Right atrium auricular region (tissue), 2 donors: ENCODE measurements at regions not wholly inside any gene's neighbourhood (a gene's known extent, or its start where the extent isn't known, plus 50 kb on each side); places are given as distances from the start of the nearest gene placed in this dataset.

Source experiments
- DNase-seq: peaks from one replicate; pipeline ENCODE4 v3.0.0-alpha.2; 2019; ENCODE audit warnings: low spot score
- H3K27ac ChIP-seq, 2 donors: fragments of 200-600 bp; sonication (generic); 1 replicate in 1 of 2; 2 replicates in 1 of 2; pipeline ENCODE4 v1.5.1; 2016 to 2019
- H3K27me3 ChIP-seq, 2 donors: fragments of 200-600 bp; sonication (generic); one replicate each; pipeline versions ENCODE4 v1.5.1 to v1.6.0; 2017 to 2019
- H3K36me3 ChIP-seq: fragments of 200-600 bp; sonication (generic); one replicate; pipeline ENCODE4 v1.5.1; 2016
- H3K4me1 ChIP-seq, 2 donors: fragments of 200-600 bp; sonication (generic); one replicate each; pipeline versions ENCODE4 v1.5.1 to v1.6.0; 2017 to 2019
- H3K4me3 ChIP-seq, 2 donors: fragments of 200-600 bp; sonication (generic); 1 replicate in 1 of 2; 2 replicates in 1 of 2; pipeline ENCODE4 v1.5.1; 2017 to 2019; ENCODE audit warnings: mild to moderate bottlenecking in 1 of 2, moderate library complexity in 1 of 2
- H3K9me3 ChIP-seq, 2 donors: fragments of 200-600 bp; sonication (generic); one replicate each; pipeline ENCODE4 v1.5.1; 2019
- TF ChIP-seq, protein P1 (sequence below), 2 donors: fragments of 200-600 bp; sonication (generic); IDR thresholded peaks; one replicate each; pipeline ENCODE4 v1.5.1; 2019; ENCODE audit warnings: antibody characterized with exemption in 2 of 2

DNA sequence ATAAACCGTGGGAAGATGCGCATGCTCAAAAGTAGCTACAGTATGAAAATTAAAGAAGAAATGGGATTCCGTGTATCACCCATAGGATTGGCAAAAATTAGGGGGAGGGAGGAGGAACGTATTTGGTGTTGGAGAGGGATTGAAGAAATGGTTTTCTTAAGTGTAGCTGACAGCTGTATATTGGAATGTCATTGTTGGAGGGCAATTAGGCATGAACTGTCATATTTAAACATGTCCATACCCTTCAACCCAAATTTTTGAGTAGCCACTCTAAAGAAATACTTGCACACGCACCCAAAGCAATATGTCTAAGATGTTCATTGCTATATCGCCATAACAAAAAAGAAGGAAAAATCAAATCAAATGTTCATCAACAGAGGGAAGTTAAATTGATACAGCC, 144.7 kb downstream of the TLE3 start:
- no peaks in the 10 kb centered on the region for H3K27me3 ChIP-seq
- no peaks in the 10 kb centered on the region for H3K36me3 ChIP-seq
- no peaks in the 10 kb centered on the region for H3K9me3 ChIP-seq
- DNase-seq = no peak
- H3K27ac ChIP-seq = no peak overlapping the region
- TF ChIP-seq, protein P1, sequence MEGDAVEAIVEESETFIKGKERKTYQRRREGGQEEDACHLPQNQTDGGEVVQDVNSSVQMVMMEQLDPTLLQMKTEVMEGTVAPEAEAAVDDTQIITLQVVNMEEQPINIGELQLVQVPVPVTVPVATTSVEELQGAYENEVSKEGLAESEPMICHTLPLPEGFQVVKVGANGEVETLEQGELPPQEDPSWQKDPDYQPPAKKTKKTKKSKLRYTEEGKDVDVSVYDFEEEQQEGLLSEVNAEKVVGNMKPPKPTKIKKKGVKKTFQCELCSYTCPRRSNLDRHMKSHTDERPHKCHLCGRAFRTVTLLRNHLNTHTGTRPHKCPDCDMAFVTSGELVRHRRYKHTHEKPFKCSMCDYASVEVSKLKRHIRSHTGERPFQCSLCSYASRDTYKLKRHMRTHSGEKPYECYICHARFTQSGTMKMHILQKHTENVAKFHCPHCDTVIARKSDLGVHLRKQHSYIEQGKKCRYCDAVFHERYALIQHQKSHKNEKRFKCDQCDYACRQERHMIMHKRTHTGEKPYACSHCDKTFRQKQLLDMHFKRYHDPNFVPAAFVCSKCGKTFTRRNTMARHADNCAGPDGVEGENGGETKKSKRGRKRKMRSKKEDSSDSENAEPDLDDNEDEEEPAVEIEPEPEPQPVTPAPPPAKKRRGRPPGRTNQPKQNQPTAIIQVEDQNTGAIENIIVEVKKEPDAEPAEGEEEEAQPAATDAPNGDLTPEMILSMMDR (IDR thresholded peaks at IDR 0.05) = no peak
- H3K4me1 ChIP-seq = no peaks in the 10 kb centered on the region
- H3K4me3 ChIP-seq = no peak overlapping the region

DNA sequence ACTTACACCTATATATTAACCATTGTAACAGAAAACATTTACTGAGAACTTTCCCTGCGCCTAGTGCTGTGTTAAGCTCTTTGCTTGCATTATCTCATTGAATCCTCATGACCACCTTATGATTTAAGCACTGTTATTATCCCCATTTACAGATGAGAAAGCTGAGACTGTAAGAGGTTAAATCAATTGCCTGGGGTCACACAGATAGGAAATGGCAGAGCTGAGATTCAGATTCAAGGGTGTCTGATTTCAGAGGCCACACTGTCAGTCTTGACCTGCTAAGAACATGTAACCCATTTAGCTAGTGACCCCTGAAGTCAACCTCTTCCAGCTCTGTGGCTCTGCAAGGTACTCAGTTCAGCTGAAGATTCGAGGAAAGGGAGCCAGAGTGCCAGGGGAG, 143.9 kb downstream of the TLE3 start:
- Histone ChIP-seq H3K27ac (no peak overlapping the region), H3K27me3 (no peaks in the 10 kb centered on the region), H3K36me3 (no peaks in the 10 kb centered on the region), H3K4me3 (no peak overlapping the region), H3K4me1 (no peaks in the 10 kb centered on the region), H3K9me3 (no peaks in the 10 kb centered on the region)
- DNase-seq = no peak
- TF ChIP-seq, protein P1 (IDR thresholded peaks at IDR 0.05) = no peak

DNA sequence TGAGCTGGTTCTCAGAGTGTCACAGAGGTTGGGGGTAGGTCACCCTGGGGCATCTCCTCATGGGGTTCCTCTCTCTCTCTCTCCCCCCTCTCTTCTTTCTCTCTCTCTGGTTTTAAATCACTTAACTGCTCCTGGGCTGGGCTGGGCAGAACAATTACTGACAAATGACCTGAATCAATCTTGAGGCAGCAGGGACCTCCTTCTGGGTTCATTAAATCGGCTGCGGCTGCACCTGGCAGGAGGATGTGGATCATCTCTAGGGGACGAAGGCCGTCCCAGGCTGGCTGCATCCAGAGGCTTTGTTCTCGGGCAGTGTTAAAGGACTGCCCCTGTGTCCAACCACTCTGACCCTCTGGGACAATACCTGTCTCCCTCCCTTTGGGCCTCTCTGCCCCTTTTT, 143.1 kb downstream of the TLE3 start:
- TF ChIP-seq, protein P1 (IDR thresholded peaks at IDR 0.05) = no peak
- Histone ChIP-seq H3K9me3 (no peaks in the 10 kb centered on the region), H3K27ac (no peak overlapping the region), H3K4me1 (no peaks in the 10 kb centered on the region), H3K4me3 (no peak overlapping the region), H3K27me3 (no peaks in the 10 kb centered on the region), H3K36me3 (no peaks in the 10 kb centered on the region)
- DNase-seq = no peak

DNA sequence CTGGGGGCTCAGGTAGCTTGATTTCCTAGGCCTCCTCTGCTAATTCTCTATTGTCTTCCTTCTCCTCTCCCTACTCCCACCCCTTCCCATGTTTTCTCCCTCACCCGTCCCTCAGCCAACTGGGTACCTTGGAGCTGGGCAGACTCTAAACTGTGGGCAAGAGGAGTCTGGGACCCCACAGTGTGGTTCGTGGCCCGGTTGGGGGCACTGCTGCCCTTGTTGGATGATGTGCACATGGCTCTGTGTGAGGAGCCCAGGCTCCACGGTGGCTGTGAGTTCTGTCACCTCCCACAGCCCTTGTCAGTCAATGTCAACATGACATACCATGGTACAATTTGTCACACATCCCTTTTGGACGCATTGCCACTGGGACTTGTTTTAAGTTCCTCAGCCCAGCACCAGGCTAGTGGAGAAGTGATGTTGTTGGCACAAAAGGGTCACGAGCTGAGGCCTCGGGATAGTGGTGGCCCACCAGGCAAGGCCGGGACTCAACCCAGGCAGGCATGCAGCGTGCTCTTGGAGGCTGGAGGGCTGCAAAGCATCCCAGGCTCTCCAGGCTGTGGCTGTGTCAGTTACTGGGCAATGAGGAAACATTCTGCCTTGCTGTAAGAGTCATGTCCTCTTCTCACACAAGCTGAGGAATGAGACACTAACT, 142.3 kb downstream of the TLE3 start:
- no peaks in the 10 kb centered on the region for H3K36me3 ChIP-seq
- TF ChIP-seq, protein P1 (IDR thresholded peaks at IDR 0.05) = no peak
- no peaks in the 10 kb centered on the region for H3K4me1 ChIP-seq
- no peaks in the 10 kb centered on the region for H3K9me3 ChIP-seq
- no peak overlapping the region for H3K4me3 ChIP-seq
- no peak overlapping the region for H3K27ac ChIP-seq
- no peak for DNase-seq
- H3K27me3 ChIP-seq = no peaks in the 10 kb centered on the region

DNA sequence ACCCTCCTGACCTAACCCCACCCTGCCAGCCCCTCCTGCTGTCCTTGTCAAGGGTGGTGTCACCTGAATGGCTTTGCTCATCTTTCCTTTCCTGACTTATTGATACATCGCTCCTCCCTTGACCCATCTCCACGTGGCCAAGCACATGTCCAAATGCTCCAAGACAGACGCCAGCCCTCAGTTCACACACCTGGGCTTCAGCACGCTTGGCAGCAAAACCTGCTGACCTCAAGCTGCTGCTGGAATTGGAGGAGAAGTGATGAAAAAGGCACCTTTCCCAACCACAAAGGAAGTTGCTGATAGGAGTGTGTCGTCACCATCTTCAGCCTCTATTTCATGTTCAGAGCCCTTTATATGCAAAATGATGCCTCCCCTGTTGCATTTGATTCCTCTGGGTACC, 141.3 kb downstream of the TLE3 start:
- TF ChIP-seq, protein P1 (IDR thresholded peaks at IDR 0.05) = no peak
- no peaks in the 10 kb centered on the region for H3K4me1 ChIP-seq
- H3K27me3 ChIP-seq = no peaks in the 10 kb centered on the region
- no peaks in the 10 kb centered on the region for H3K36me3 ChIP-seq
- no peak overlapping the region for H3K4me3 ChIP-seq
- H3K9me3 ChIP-seq = no peaks in the 10 kb centered on the region
- H3K27ac ChIP-seq = no peak overlapping the region
- no peak for DNase-seq

DNA sequence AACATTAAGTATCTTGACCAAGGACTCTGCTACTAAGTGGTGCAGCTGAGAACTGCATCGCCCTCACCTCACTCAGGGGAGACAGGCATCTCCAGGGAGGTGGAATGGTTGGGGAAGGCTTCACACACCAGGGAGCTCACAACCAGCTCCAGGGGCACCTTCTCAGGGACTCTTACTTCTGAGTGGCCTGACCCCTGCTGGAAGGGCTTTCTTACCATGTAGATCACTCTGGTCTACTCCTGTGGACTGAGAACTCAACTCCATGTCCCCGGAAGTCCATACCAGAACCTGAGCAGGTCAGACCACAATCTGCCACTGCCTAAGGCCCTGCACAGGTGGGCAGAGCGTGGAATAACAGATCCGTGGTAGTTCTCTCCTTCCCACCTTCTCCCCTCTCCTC, 140.5 kb downstream of the TLE3 start:
- no peaks in the 10 kb centered on the region for H3K36me3 ChIP-seq
- H3K4me3 ChIP-seq = no peak overlapping the region
- no peaks in the 10 kb centered on the region for H3K9me3 ChIP-seq
- H3K27ac ChIP-seq = no peak overlapping the region
- H3K4me1 ChIP-seq = no peaks in the 10 kb centered on the region
- no peak for DNase-seq
- TF ChIP-seq, protein P1 (IDR thresholded peaks at IDR 0.05) = no peak
- H3K27me3 ChIP-seq = no peaks in the 10 kb centered on the region
